ENCODE measurements at regions not wholly inside any gene's neighbourhood (a gene's known extent, or its start where the extent isn't known, plus 50 kb on each side); places are given as distances from the start of the nearest gene placed in this dataset.

GRCh38 chr15:81899024-81899423, 146.8 kb downstream of the MEX3B start:
- TF ChIP-seq, protein P1, sequence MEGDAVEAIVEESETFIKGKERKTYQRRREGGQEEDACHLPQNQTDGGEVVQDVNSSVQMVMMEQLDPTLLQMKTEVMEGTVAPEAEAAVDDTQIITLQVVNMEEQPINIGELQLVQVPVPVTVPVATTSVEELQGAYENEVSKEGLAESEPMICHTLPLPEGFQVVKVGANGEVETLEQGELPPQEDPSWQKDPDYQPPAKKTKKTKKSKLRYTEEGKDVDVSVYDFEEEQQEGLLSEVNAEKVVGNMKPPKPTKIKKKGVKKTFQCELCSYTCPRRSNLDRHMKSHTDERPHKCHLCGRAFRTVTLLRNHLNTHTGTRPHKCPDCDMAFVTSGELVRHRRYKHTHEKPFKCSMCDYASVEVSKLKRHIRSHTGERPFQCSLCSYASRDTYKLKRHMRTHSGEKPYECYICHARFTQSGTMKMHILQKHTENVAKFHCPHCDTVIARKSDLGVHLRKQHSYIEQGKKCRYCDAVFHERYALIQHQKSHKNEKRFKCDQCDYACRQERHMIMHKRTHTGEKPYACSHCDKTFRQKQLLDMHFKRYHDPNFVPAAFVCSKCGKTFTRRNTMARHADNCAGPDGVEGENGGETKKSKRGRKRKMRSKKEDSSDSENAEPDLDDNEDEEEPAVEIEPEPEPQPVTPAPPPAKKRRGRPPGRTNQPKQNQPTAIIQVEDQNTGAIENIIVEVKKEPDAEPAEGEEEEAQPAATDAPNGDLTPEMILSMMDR (IDR thresholded peaks at IDR 0.05; ENCODE audit: low read depth, low read length): no peak
- Histone ChIP-seq H3K27ac (no peak overlapping the region), H3K27me3 (no peaks in the 10 kb centered on the region), H3K4me1 (ENCODE audit: low read depth) (no peaks in the 10 kb centered on the region), H3K36me3 (no peaks in the 10 kb centered on the region), H3K4me3 (no peak overlapping the region), H3K9me3 (ENCODE audit: low read depth) (no peaks in the 10 kb centered on the region)
- no peak for DNase-seq (ENCODE audit: low read depth in 1 of 2, low spot score in 1 of 2)

DNA sequence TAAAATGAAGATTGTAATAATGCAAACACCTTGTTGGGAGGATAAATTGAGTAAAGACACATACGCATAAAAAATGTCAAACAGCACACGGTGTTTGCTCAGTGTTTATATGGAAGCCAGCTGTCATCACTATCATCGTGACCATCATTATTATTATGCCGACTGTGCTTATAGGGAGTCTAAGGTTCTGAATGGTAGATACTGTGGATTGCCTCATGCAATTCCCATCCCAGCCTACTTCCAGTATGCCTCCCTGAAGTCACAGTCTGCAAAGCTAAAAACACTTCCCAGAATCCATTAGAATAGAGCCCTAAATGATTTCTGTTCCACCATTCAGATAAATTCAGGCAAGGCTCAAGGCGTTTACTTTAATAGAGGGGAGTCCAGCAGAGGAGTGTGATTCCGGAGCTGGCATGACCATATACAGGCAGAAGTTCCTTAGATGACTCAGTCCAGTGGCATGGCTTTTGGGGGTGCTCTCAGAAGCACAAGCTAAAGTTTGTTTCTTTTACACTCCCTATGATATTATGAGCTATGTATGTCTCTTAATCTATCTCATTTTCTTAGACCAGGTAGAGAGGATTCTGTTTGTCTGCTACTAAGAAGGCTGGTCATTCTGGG, 148.7 kb downstream of the MEX3B start:
- no peaks in the 10 kb centered on the region for H3K4me1 ChIP-seq (ENCODE audit: low read depth)
- H3K27ac ChIP-seq: no peak overlapping the region
- TF ChIP-seq, protein P1 (IDR thresholded peaks at IDR 0.05; ENCODE audit: low read depth, low read length): no peak

GRCh38 chr15:81896356-81896755, 149.5 kb downstream of the MEX3B start:
- Histone ChIP-seq H3K27me3 (no peaks in the 10 kb centered on the region), H3K4me1 (ENCODE audit: low read depth) (no peaks in the 10 kb centered on the region), H3K27ac (no peak overlapping the region), H3K4me3 (no peak overlapping the region), H3K36me3 (no peaks in the 10 kb centered on the region), H3K9me3 (ENCODE audit: low read depth) (no peaks in the 10 kb centered on the region)
- no peak for DNase-seq (ENCODE audit: low read depth in 1 of 2, low spot score in 1 of 2)
- TF ChIP-seq, protein P1 (IDR thresholded peaks at IDR 0.05; ENCODE audit: low read depth, low read length): no peak

More for the DNA sequence above, 148.7 kb downstream of the MEX3B start:
- no peaks in the 10 kb centered on the region for H3K36me3 ChIP-seq
- peak in 1 of 2 donors; percentile 55 for DNase-seq (ENCODE audit: low read depth in 1 of 2, low spot score in 1 of 2)
- no peaks in the 10 kb centered on the region for H3K9me3 ChIP-seq (ENCODE audit: low read depth)
- no peaks in the 10 kb centered on the region for H3K27me3 ChIP-seq
- no peak overlapping the region for H3K4me3 ChIP-seq

DNA sequence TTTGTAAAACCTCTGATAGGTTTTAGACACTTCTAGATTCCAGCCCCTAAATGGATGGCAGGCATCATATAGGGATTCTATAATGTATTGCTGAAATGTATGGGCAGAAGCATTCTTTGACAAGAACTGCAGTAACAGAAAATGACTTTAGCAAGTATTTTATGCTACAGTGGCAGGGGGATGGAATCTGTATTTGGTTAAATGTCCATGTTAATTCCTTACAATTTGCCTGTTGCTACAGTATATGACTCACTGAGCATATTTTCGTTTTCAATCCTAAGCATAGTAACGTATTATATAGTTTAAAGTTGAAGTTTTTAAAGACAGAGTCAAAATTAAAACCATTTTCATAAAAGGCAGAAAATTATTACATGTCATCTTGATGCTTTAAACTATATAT, 150.1 kb downstream of the MEX3B start:
- no peak overlapping the region for H3K27ac ChIP-seq
- H3K4me3 ChIP-seq: no peak overlapping the region
- no peaks in the 10 kb centered on the region for H3K36me3 ChIP-seq
- no peaks in the 10 kb centered on the region for H3K9me3 ChIP-seq (ENCODE audit: low read depth)
- no peaks in the 10 kb centered on the region for H3K27me3 ChIP-seq
- TF ChIP-seq, protein P1 (IDR thresholded peaks at IDR 0.05; ENCODE audit: low read depth, low read length): no peak
- DNase-seq (ENCODE audit: low read depth in 1 of 2, low spot score in 1 of 2): no peak
- H3K4me1 ChIP-seq (ENCODE audit: low read depth): no peaks in the 10 kb centered on the region

GRCh38 chr15:81894061-81894460, 151.8 kb downstream of the MEX3B start:
- DNase-seq (ENCODE audit: low read depth in 1 of 2, low spot score in 1 of 2): no peak

More at GRCh38 chr15:81894061-81894460, 151.8 kb downstream of the MEX3B start:
- Histone ChIP-seq H3K9me3 (ENCODE audit: low read depth) (no peaks in the 10 kb centered on the region), H3K36me3 (no peaks in the 10 kb centered on the region), H3K4me1 (ENCODE audit: low read depth) (no peaks in the 10 kb centered on the region), H3K4me3 (no peak overlapping the region), H3K27ac (no peak overlapping the region), H3K27me3 (no peaks in the 10 kb centered on the region)
- TF ChIP-seq, protein P1 (IDR thresholded peaks at IDR 0.05; ENCODE audit: low read depth, low read length): no peak

Data from cardiac muscle cell (in vitro differentiated cells and primary cell).